GM18861 (cell line): ENCODE measurements at regions not wholly inside any gene's neighbourhood (a gene's known extent, or its start where the extent isn't known, plus 50 kb on each side); places are given as distances from the start of the nearest gene placed in this dataset.
A peak's percentile ranks its signal among the peaks of the same experiment; 100 is the strongest.

ENCODE experiments used
- ATAC-seq: cut with Tn5 transposase; IDR thresholded peaks from one replicate; pipeline ENCODE4 v1.9.1; 2021; ENCODE audit not compliant: unreplicated experiment

GRCh38 chr2:8054070-8054469, 627.8 kb upstream of the ID2 start:
- ATAC-seq: no peak

- no peak for ATAC-seq
Measured at GRCh38 chr2:8058652-8059051, 623.2 kb upstream of the ID2 start.

GRCh38 chr2:8059255-8059654, 622.6 kb upstream of the ID2 start:
- no peak for ATAC-seq

- no peak for ATAC-seq
Measured at GRCh38 chr2:8059794-8060193, 622.1 kb upstream of the ID2 start.

- no peak for ATAC-seq
Measured at GRCh38 chr2:8061219-8061618, 620.6 kb upstream of the ID2 start.

GRCh38 chr2:8064603-8065002, 617.3 kb upstream of the ID2 start:
- no peak for ATAC-seq

GRCh38 chr2:8065191-8065590, 616.7 kb upstream of the ID2 start:
- ATAC-seq: no peak

GRCh38 chr2:8067784-8068336, 614.0 kb upstream of the ID2 start:
- no peak for ATAC-seq

GRCh38 chr2:8072907-8073306, 608.9 kb upstream of the ID2 start:
- ATAC-seq: no peak

- no peak for ATAC-seq
Measured at GRCh38 chr2:8073916-8074315, 607.9 kb upstream of the ID2 start.

- ATAC-seq: no peak
Measured at GRCh38 chr2:8076448-8077342, 605.2 kb upstream of the ID2 start.

GRCh38 chr2:8078705-8079104, 603.2 kb upstream of the ID2 start:
- no peak for ATAC-seq

- no peak for ATAC-seq
Measured at GRCh38 chr2:8080063-8080462, 601.8 kb upstream of the ID2 start.

- no peak for ATAC-seq
Measured at GRCh38 chr2:8081130-8081529, 600.7 kb upstream of the ID2 start.

- no peak for ATAC-seq
Measured at GRCh38 chr2:8082840-8083239, 599.0 kb upstream of the ID2 start.

- ATAC-seq: no peak
Measured at GRCh38 chr2:8086357-8086756, 595.5 kb upstream of the ID2 start.

- no peak for ATAC-seq
Measured at GRCh38 chr2:8086796-8087479, 594.9 kb upstream of the ID2 start.

GRCh38 chr2:8087480-8087840, 594.4 kb upstream of the ID2 start:
- ATAC-seq: no peak

- ATAC-seq: no peak
Measured at GRCh38 chr2:8088810-8089209, 593.0 kb upstream of the ID2 start.

GRCh38 chr2:8089596-8089995, 592.3 kb upstream of the ID2 start:
- no peak for ATAC-seq

GRCh38 chr2:8090748-8091700, 590.8 kb upstream of the ID2 start:
- peak; percentile 77 for ATAC-seq
